ENCODE measurements at regions not wholly inside any gene's neighbourhood (a gene's known extent, or its start where the extent isn't known, plus 50 kb on each side); places are given as distances from the start of the nearest gene placed in this dataset.

GRCh38 chr4:133812954-133813353 lies 388.6 kb downstream of the PABPC4L start:
- TF ChIP-seq FOS (IDR thresholded peaks at IDR 0.05; ENCODE audit: borderline replicate concordance, insufficient read depth, low read length) (no peak), EZH2 (IDR thresholded peaks at IDR 0.05; ENCODE audit: borderline replicate concordance, low read depth, low read length, severe bottlenecking) (no peak), MYC (IDR thresholded peaks at IDR 0.05; ENCODE audit: low read depth, low read length) (no peak), CTCF (IDR thresholded peaks at IDR 0.05; ENCODE audit: extremely low read depth in 1 of 2, insufficient read depth in 1 of 2, low read depth in 1 of 2, low read length in 2 of 2) (no peak)
- H3K79me2 ChIP-seq (ENCODE audit: control insufficient read depth, insufficient read depth, low read length): no peaks in the 10 kb centered on the region
- POLR2A ChIA-PET: no interaction called here
- CTCF ChIA-PET: interaction anchor here (1.3 kb wide), 1 partner anchor 27 kb away, joined by 3 read pairs; no protein-coding TSS in a partner anchor
- H3K9me1 ChIP-seq (replicated peaks; ENCODE audit: control insufficient read depth, extremely low read depth, insufficient read depth, low read length): no peaks in the 10 kb centered on the region
- H3K9ac ChIP-seq (replicated peaks; ENCODE audit: extremely low read depth, insufficient read depth, low read length): no peak overlapping the region
- no peak overlapping the region for H3K4me2 ChIP-seq (ENCODE audit: insufficient read depth, low read length)
- intact Hi-C loops (cut with micrococcal nuclease) (no loop called here), dilution Hi-C loops (cut with MboI; ENCODE audit: extremely low pct_ligation_motif_present, low sequenced_read_pairs) (no loop called here)
- no peaks in the 10 kb centered on the region for H3K4me1 ChIP-seq (ENCODE audit: control insufficient read depth, extremely low read depth, insufficient read depth, low read length)
- H3K36me3 ChIP-seq (ENCODE audit: control insufficient read depth in 2 of 2, extremely low read depth in 1 of 2, insufficient read depth in 2 of 2, low read length in 2 of 2): no peaks in the 10 kb centered on the region
- no peak overlapping the region for H2AFZ ChIP-seq (ENCODE audit: low read depth, low read length)
- no peak for DNase-seq (ENCODE audit: low read depth, low spot score)
- no TSS peak for BruUV-seq (replicated peaks)
- FAIRE-seq: no peak
- no peaks in the 10 kb centered on the region for H3K9me3 ChIP-seq (replicated peaks; ENCODE audit: control insufficient read depth, insufficient read depth, low read length)
- H3K27ac ChIP-seq (ENCODE audit: insufficient read depth, low read depth, low read length): no peak overlapping the region
- H4K20me1 ChIP-seq (replicated peaks; ENCODE audit: control insufficient read depth, extremely low read depth, insufficient read depth, low read length): no peaks in the 10 kb centered on the region
- no peak overlapping the region for H3K4me3 ChIP-seq (replicated peaks in 1 of 3; ENCODE audit: insufficient read depth in 1 of 3, low read depth in 1 of 3, low read length in 3 of 3)
- no peaks in the 10 kb centered on the region for H3K27me3 ChIP-seq (ENCODE audit: control insufficient read depth in 2 of 2, insufficient read depth in 2 of 2, low read length in 2 of 2)

DNA sequence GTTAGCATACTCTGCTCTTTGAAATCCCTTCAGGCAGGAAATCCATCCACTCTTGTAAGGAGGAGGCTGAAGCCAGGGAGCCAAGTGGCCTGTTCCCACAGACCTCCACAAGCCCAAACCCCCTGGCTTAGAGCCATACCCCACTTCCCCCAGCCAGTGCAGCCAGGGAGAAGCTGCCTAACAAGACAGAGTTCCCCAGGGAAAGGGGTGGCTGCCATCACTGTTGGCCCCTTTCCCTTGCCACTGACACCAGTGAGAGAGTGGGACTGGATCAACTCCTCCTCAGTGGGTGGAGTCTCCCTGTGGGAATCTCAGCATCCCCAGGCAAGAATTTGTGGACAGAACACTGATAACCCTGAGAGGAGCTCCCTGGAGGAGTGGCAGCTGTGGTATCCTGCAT lies 389.4 kb downstream of the PABPC4L start:
- intact Hi-C loops (cut with micrococcal nuclease) (no loop called here), dilution Hi-C loops (cut with MboI; ENCODE audit: extremely low pct_ligation_motif_present, low sequenced_read_pairs) (no loop called here)
- ChIA-PET CTCF (interaction anchor here (1.3 to 1.4 kb wide), 2 partner anchors 16 to 28 kb away, joined by 3 to 4 read pairs; no protein-coding TSS in a partner anchor), POLR2A (no interaction called here)
- H3K4me3 ChIP-seq (replicated peaks in 1 of 3; ENCODE audit: insufficient read depth in 1 of 3, low read depth in 1 of 3, low read length in 3 of 3): no peak overlapping the region
- no peak overlapping the region for H3K9ac ChIP-seq (replicated peaks; ENCODE audit: extremely low read depth, insufficient read depth, low read length)
- BruUV-seq (replicated peaks): no TSS peak
- no peaks in the 10 kb centered on the region for H3K9me3 ChIP-seq (replicated peaks; ENCODE audit: control insufficient read depth, insufficient read depth, low read length)
- H3K4me1 ChIP-seq (ENCODE audit: control insufficient read depth, extremely low read depth, insufficient read depth, low read length): no peaks in the 10 kb centered on the region
- H3K27me3 ChIP-seq (ENCODE audit: control insufficient read depth in 2 of 2, insufficient read depth in 2 of 2, low read length in 2 of 2): no peaks in the 10 kb centered on the region
- no peak overlapping the region for H2AFZ ChIP-seq (ENCODE audit: low read depth, low read length)
- H3K36me3 ChIP-seq (ENCODE audit: control insufficient read depth in 2 of 2, extremely low read depth in 1 of 2, insufficient read depth in 2 of 2, low read length in 2 of 2): no peaks in the 10 kb centered on the region
- no peaks in the 10 kb centered on the region for H3K79me2 ChIP-seq (ENCODE audit: control insufficient read depth, insufficient read depth, low read length)
- TF ChIP-seq MYC (IDR thresholded peaks at IDR 0.05; ENCODE audit: low read depth, low read length) (no peak), CTCF (IDR thresholded peaks at IDR 0.05; ENCODE audit: extremely low read depth in 1 of 2, insufficient read depth in 1 of 2, low read depth in 1 of 2, low read length in 2 of 2) (no peak), POLR2A (IDR thresholded peaks at IDR 0.05; ENCODE audit: low read depth, low read length) (no peak), JUN (IDR thresholded peaks at IDR 0.05; ENCODE audit: borderline replicate concordance, insufficient read depth, insufficient read length, low read depth) (no peak), FOS (IDR thresholded peaks at IDR 0.05; ENCODE audit: borderline replicate concordance, insufficient read depth, low read length) (no peak), MAX (IDR thresholded peaks at IDR 0.05; ENCODE audit: insufficient read depth, insufficient read length) (no peak)
- no peak overlapping the region for H3K4me2 ChIP-seq (ENCODE audit: insufficient read depth, low read length)
- H4K20me1 ChIP-seq (replicated peaks; ENCODE audit: control insufficient read depth, extremely low read depth, insufficient read depth, low read length): no peaks in the 10 kb centered on the region
- no peaks in the 10 kb centered on the region for H3K9me1 ChIP-seq (replicated peaks; ENCODE audit: control insufficient read depth, extremely low read depth, insufficient read depth, low read length)
- FAIRE-seq (no peak), DNase-seq (ENCODE audit: low read depth, low spot score) (no peak)
- H3K27ac ChIP-seq (ENCODE audit: insufficient read depth, low read depth, low read length): no peak overlapping the region
